GM21529 (cell line): ENCODE measurements at regions not wholly inside any gene's neighbourhood (a gene's known extent, or its start where the extent isn't known, plus 50 kb on each side); places are given as distances from the start of the nearest gene placed in this dataset.

Experiments used
- ATAC-seq: cut with Tn5 transposase; IDR thresholded peaks from one replicate; pipeline ENCODE4 v1.9.1; 2021; ENCODE audit not compliant: unreplicated experiment

DNA sequence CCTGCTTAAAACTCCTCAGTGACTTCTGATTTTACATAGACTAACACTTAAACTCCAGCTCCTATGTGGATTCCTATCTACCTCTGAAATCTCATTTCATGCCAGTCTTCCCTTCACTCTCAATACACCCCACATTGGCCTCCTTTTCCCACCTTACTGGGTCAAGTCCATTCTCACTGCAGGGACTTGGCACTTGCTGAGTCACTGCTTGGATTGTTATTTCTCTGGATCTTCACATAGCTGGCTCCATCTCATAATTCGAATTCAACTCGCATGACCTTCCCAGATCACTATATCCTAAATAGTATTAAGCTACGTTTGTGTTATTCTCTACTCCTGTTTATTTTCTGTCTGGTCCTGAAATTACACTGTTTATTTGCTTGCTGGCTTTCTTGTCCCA, 59.6 kb upstream of the FRMD4B start:
- no peak for ATAC-seq

GRCh38 chr3:69445024-69445423, 59.1 kb upstream of the FRMD4B start:
- no peak for ATAC-seq

DNA sequence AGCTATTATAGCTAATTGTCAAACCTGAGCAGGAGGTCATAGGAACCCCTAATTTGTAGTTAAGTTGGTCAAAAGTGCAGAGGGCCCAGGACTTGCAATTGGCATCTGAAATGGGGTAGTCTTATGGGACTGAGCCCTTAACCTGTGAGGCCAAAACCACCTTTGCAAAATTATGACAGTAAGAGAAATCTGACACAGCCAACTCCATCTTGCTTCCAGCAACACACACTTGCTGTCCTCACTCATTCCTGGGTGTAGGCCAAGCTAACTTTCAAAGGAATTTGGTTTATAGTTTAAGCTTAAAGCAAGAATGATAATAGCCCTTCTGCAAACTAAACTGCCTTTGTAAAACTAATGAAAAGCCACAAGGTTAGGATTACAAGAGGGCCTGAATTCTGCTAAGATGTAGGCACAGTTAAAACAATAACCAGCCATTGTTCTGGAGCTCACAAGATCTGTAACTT, 57.6 kb upstream of the FRMD4B start:
- ATAC-seq, result no peak

- peak; percentile 53 for ATAC-seq
Observed at GRCh38 chr3:69442771-69443311, 57.0 kb upstream of the FRMD4B start.

GRCh38 chr3:69441732-69442131, 55.8 kb upstream of the FRMD4B start:
- ATAC-seq, result no peak

DNA sequence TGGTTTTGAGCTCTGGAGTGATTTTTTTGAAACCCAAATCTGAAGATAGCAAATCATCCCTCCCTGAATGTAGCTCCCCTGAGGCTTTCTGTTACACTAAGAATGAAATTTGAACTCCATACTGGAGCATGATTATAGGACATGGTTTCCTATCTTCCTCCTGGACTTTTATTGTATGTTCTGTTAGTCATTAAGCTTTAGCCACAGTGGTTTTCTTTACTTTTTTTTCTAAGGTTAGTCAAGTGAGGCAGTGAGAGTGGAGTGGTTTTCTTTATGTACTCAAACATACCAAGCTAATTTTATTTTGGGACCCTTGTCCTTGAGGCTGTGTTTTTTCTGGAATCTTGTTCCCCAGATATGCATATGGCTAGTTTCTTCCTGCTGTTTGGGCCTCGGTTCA, 55.2 kb upstream of the FRMD4B start:
- ATAC-seq, result no peak

DNA sequence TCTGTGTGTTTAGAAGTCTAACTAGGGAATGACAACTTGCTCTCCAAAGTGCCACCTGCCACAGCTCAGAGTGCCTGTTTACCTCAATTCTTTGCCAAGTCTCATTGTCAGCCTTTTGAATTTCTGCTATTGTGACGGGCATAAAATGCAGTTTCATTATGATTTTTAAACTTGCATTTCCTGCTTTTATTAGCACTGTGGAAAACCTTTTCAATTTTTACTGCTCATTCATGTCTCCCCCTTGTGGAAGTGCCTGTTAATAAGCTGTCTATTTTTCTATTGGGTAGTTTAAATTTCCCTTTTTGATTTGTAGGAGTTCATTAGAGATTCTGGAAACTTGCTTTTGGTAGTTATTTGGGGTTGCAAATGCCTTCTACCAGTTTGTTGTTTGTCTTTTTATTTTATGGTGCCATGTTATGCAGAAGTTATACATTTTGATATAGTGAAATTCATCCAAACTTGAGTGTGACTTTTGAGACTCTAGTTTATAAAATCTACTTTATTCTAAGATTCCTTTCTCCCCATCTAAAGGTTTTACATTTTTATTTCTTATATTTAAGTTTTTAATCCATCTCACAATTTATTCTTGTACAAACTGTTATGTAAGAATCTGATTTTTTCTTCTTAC, 53.9 kb upstream of the FRMD4B start:
- ATAC-seq, result no peak

DNA sequence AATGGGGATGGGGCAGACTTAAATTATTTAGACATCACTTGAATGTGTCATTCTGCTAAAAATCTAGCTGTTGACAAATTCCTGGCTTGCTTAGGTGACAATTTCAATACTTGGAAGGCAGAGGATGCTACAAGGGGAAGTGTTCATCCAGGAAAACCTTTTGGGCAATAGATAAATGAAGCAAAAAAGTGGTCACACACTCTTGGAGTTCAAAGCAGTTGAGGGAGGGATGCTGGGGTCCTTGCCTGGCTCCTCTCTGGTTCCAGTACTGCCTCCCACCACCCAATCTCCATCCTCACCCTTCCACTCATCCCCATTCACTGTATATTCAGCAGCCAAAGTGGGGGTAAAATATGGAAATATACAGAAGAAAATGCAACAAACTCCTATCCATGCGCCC, 52.6 kb upstream of the FRMD4B start:
- ATAC-seq, result no peak

DNA sequence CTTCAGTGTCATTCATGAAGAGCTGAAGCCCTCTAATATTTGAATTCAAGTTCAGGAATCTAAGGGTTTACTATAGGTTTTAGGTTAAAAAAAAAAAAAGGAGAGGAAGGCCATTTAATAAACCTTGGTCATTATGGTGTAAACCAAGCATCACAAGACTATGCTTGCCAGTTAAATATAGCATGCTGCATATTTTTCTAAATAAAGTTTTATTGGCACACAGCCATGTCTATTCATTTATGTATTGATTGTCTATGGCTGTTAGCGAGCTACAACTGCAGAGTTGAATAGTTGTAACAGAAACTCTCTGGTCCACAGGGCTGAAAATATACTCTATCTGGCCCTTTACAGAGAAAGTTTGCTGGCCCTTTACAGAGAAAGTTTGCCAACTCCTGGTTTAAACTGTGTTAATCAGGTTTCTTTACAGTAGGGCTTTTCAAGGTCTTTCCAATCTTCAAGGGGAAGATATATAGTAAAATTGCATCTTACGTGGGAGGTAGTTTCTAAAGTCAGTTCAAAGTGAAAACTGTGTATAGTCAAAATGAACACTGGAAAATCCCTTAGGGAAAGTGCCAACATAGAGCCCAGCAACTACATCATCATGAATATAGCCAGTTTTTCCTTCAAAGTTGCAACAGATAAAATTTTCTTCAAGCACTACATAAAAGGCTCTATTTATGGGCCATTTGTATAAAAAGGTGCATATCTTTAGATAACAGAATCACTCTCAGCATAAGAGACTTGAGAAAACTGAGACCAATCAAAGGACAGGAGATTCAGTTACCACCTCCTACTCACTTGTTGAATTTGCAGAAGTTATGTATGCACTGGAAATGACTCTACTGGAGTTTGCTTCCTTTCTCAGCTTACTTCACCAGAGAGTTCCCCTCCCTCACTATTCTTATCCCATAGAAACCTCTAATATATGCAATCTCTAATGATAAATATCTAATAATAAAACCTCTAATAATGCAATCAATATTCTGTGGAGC, 49.7 kb upstream of the FRMD4B start:
- ATAC-seq, result peak; percentile 56
